ENCODE measurements at regions not wholly inside any gene's neighbourhood (a gene's known extent, or its start where the extent isn't known, plus 50 kb on each side); places are given as distances from the start of the nearest gene placed in this dataset.

GRCh38 chr11:69985331-69985640, 92.8 kb upstream of the ANO1 start:
- peak overlapping the region; percentile 30 for H3K4me3 ChIP-seq (ENCODE audit: low read depth, low read length)
- TF ChIP-seq CTCF (IDR thresholded peaks at IDR 0.05; ENCODE audit: low read depth, low read length): no peak
- no peaks in the 10 kb centered on the region for H3K36me3 ChIP-seq
- peaks cover 3% of the 10 kb centered on the region for H3K27me3 ChIP-seq (ENCODE audit: insufficient read depth, low read depth, severe bottlenecking)
- H3K27ac ChIP-seq: no peak overlapping the region
- H3K9me3 ChIP-seq (ENCODE audit: severe bottlenecking): no peaks in the 10 kb centered on the region
- DNase-seq: no peak

GRCh38 chr11:69985641-69986439, 92.3 kb upstream of the ANO1 start:
- no peak for TF ChIP-seq CTCF (IDR thresholded peaks at IDR 0.05; ENCODE audit: low read depth, low read length)
- Histone ChIP-seq H3K9me3 (ENCODE audit: severe bottlenecking) (no peaks in the 10 kb centered on the region), H3K4me3 (ENCODE audit: low read depth, low read length) (peak overlapping the region; percentile 30), H3K27ac (no peak overlapping the region), H3K36me3 (no peaks in the 10 kb centered on the region), H3K27me3 (ENCODE audit: insufficient read depth, low read depth, severe bottlenecking) (peaks cover 3% of the 10 kb centered on the region)
- DNase-seq: no peak

GRCh38 chr11:69986440-69986787, 91.7 kb upstream of the ANO1 start:
- no peak overlapping the region for H3K4me3 ChIP-seq (ENCODE audit: low read depth, low read length)
- H3K27ac ChIP-seq: no peak overlapping the region
- no peaks in the 10 kb centered on the region for H3K9me3 ChIP-seq (ENCODE audit: severe bottlenecking)
- TF ChIP-seq CTCF (IDR thresholded peaks at IDR 0.05; ENCODE audit: low read depth, low read length): no peak
- DNase-seq: no peak
- no peaks in the 10 kb centered on the region for H3K36me3 ChIP-seq
- H3K27me3 ChIP-seq (ENCODE audit: insufficient read depth, low read depth, severe bottlenecking): peaks cover 3% of the 10 kb centered on the region

GRCh38 chr11:69986830-69987229, 91.3 kb upstream of the ANO1 start:
- Histone ChIP-seq H3K27ac (no peak overlapping the region), H3K27me3 (ENCODE audit: insufficient read depth, low read depth, severe bottlenecking) (peaks cover 3% of the 10 kb centered on the region)
- no peak for TF ChIP-seq CTCF (IDR thresholded peaks at IDR 0.05; ENCODE audit: low read depth, low read length)

GRCh38 chr11:69992026-69992425, 86.1 kb upstream of the ANO1 start:
- Histone ChIP-seq H3K36me3 (no peaks in the 10 kb centered on the region), H3K9me3 (ENCODE audit: severe bottlenecking) (no peaks in the 10 kb centered on the region), H3K4me3 (ENCODE audit: low read depth, low read length) (no peak overlapping the region), H3K27me3 (ENCODE audit: insufficient read depth, low read depth, severe bottlenecking) (no peaks in the 10 kb centered on the region), H3K27ac (no peak overlapping the region)
- no peak for DNase-seq
- TF ChIP-seq CTCF (IDR thresholded peaks at IDR 0.05; ENCODE audit: low read depth, low read length): no peak

More at GRCh38 chr11:69986830-69987229, 91.3 kb upstream of the ANO1 start:
- no peaks in the 10 kb centered on the region for H3K9me3 ChIP-seq (ENCODE audit: severe bottlenecking)
- no peak overlapping the region for H3K4me3 ChIP-seq (ENCODE audit: low read depth, low read length)
- H3K36me3 ChIP-seq: no peaks in the 10 kb centered on the region
- DNase-seq: no peak
